ENCODE measurements at regions not wholly inside any gene's neighbourhood (a gene's known extent, or its start where the extent isn't known, plus 50 kb on each side); places are given as distances from the start of the nearest gene placed in this dataset.

- Histone ChIP-seq H4K20me1 (ENCODE audit: control insufficient read depth, insufficient read depth) (no peaks in the 10 kb centered on the region), H3K27me3 (replicated peaks in 1 of 2; ENCODE audit: control insufficient read depth in 2 of 2, insufficient read depth in 2 of 2, low read length in 1 of 2) (no peaks in the 10 kb centered on the region), H3K4me2 (ENCODE audit: control insufficient read depth, insufficient read depth) (no peak overlapping the region), H3K36me3 (ENCODE audit: control insufficient read depth in 2 of 2, insufficient read depth in 2 of 2, low read length in 1 of 2) (no peaks in the 10 kb centered on the region), H3K9ac (ENCODE audit: control insufficient read depth, insufficient read depth, low read length) (no peak overlapping the region), H2AFZ (ENCODE audit: control insufficient read depth, low read depth, low read length) (no peak overlapping the region), H3K9me3 (replicated peaks; ENCODE audit: control insufficient read depth, insufficient read depth, low read length) (no peaks in the 10 kb centered on the region; the same call in 2 of the 3 replicates), H3K79me2 (ENCODE audit: control insufficient read depth, insufficient read depth, low read length) (no peaks in the 10 kb centered on the region), H3K4me1 (ENCODE audit: control insufficient read depth, insufficient read depth, low read length) (no peaks in the 10 kb centered on the region), H3K27ac (ENCODE audit: control insufficient read depth, insufficient read depth) (no peak overlapping the region), H3K4me3 (no peak overlapping the region)
- ChIA-PET POLR2A (no interaction called here), RAD21 (ENCODE audit: unreplicated experiment) (no interaction called here), CTCF (no interaction called here), SMC1A (ENCODE audit: uncharacterized antibody, unreplicated experiment) (no interaction called here)
- BruUV-seq (replicated peaks): no TSS peak
- no peak for DNase-seq (ENCODE audit: low read depth, low spot score)
- intact Hi-C loops (cut with micrococcal nuclease; ENCODE audit: unreplicated experiment): no loop called here
- no peak for FAIRE-seq
- WGBS (ENCODE audit: insufficient coverage, insufficient replicate concordance, low lambda C conversion rate, missing lambda C conversion rate): 0% methylated on average over 2 of the region's 2 CpGs
- no peak for TF ChIP-seq POLR2AphosphoS2 (IDR thresholded peaks at IDR 0.05; ENCODE audit: low read depth, low read length)
- ATAC-seq: no peak
- in situ Hi-C loops (cut with MboI): no loop called here
Observed at GRCh38 chr15:46207341-46207740, 572.5 kb downstream of the SQOR start.

DNA sequence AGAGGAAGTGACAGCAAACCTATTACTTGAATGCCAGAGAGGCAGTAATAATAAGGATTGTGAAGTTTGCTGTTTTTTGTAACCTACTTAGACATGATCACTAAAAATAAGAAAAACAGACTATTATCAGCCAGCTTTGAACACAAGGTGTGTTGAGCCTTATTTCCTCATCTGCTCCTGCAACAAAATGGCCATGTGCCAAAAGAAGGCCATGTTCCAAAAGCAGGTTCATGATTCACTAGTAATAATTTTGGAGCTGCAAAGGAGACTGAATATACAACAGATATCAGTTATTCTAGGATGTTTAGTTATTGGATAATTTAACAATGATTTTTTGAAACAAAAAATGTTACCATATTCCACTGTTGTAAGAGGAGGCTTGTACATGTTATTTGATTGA lies 578.7 kb downstream of the SQOR start:
- intact Hi-C loops (cut with micrococcal nuclease; ENCODE audit: unreplicated experiment) (no loop called here), in situ Hi-C loops (cut with MboI) (no loop called here)
- no peaks in the 10 kb centered on the region for H3K27me3 ChIP-seq (replicated peaks in 1 of 2; ENCODE audit: control insufficient read depth in 2 of 2, insufficient read depth in 2 of 2, low read length in 1 of 2)
- H3K79me2 ChIP-seq (ENCODE audit: control insufficient read depth, insufficient read depth, low read length): no peaks in the 10 kb centered on the region
- CTCF ChIA-PET: no interaction called here
- POLR2A ChIA-PET: no interaction called here
- SMC1A ChIA-PET (ENCODE audit: uncharacterized antibody, unreplicated experiment): no interaction called here
- RAD21 ChIA-PET (ENCODE audit: unreplicated experiment): no interaction called here
- no peaks in the 10 kb centered on the region for H4K20me1 ChIP-seq (ENCODE audit: control insufficient read depth, insufficient read depth)
- H3K9ac ChIP-seq (ENCODE audit: control insufficient read depth, insufficient read depth, low read length): no peak overlapping the region
- no TSS peak for BruUV-seq (replicated peaks)
- no peaks in the 10 kb centered on the region for H3K4me1 ChIP-seq (ENCODE audit: control insufficient read depth, insufficient read depth, low read length)
- TF ChIP-seq RCOR1 (conservative IDR thresholded peaks at IDR 0.05; ENCODE audit: low read depth, low read length): no peak
- TF ChIP-seq TCF12 (IDR thresholded peaks at IDR 0.05; ENCODE audit: low read depth, low read length): no peak
- TF ChIP-seq PAX5 (IDR thresholded peaks at IDR 0.05; ENCODE audit: borderline replicate concordance, low read depth, low read length): no peak
- no peak for TF ChIP-seq BCLAF1 (IDR thresholded peaks at IDR 0.05)
- TF ChIP-seq MYB (IDR thresholded peaks at IDR 0.05; ENCODE audit: borderline replicate concordance, low read depth, low read length): no peak
- TF ChIP-seq, protein P1, sequence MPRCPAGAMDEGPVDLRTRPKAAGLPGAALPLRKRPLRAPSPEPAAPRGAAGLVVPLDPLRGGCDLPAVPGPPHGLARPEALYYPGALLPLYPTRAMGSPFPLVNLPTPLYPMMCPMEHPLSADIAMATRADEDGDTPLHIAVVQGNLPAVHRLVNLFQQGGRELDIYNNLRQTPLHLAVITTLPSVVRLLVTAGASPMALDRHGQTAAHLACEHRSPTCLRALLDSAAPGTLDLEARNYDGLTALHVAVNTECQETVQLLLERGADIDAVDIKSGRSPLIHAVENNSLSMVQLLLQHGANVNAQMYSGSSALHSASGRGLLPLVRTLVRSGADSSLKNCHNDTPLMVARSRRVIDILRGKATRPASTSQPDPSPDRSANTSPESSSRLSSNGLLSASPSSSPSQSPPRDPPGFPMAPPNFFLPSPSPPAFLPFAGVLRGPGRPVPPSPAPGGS (IDR thresholded peaks at IDR 0.05; ENCODE audit: borderline replicate concordance, insufficient read depth, low read depth, low read length, poor library complexity, severe bottlenecking): no peak
- no peak for TF ChIP-seq SMAD1 (IDR thresholded peaks at IDR 0.05; ENCODE audit: low read depth, partially characterized antibody)
- TF ChIP-seq NR2C2 (IDR thresholded peaks at IDR 0.05; ENCODE audit: borderline replicate concordance, control insufficient read depth, insufficient read length, low read depth): no peak
- no peak for DNase-seq (ENCODE audit: low read depth, low spot score)
- no peaks in the 10 kb centered on the region for H3K36me3 ChIP-seq (ENCODE audit: control insufficient read depth in 2 of 2, insufficient read depth in 2 of 2, low read length in 1 of 2)
- no peak overlapping the region for H3K27ac ChIP-seq (ENCODE audit: control insufficient read depth, insufficient read depth)
- no peak for FAIRE-seq
- H3K9me3 ChIP-seq (replicated peaks; ENCODE audit: control insufficient read depth, insufficient read depth, low read length): no peaks in the 10 kb centered on the region; the same call in 2 of the 3 replicates
- H2AFZ ChIP-seq (ENCODE audit: control insufficient read depth, low read depth, low read length): no peak overlapping the region
- no peak overlapping the region for H3K4me3 ChIP-seq
- no peak overlapping the region for H3K4me2 ChIP-seq (ENCODE audit: control insufficient read depth, insufficient read depth)
- no peak for ATAC-seq

All from GM12878 (cell line).